Keratinocyte (primary cell): ENCODE measurements at regions not wholly inside any gene's neighbourhood (a gene's known extent, or its start where the extent isn't known, plus 50 kb on each side); places are given as distances from the start of the nearest gene placed in this dataset.

ENCODE experiments used
- DNase-seq: peaks from one replicate; pipeline ENCODE4 v3.0.0-alpha.2; 2011; ENCODE audit warnings: low read depth, missing footprints, low spot score
- FAIRE-seq: peaks from 2 replicates; lab custom pipeline; 2011; peaks lifted over from hg19 to GRCh38; lab: Jason Lieb, UNC
- H2AFZ ChIP-seq: 2 replicates; pipeline ENCODE4 v1.6.0; 2012; ENCODE audit warnings: low read length, control low read depth, inconsistent platforms; ENCODE audit not compliant: control insufficient read depth
- H3K27ac ChIP-seq: 2 replicates; pipeline ENCODE4 v1.5.1; 2011; ENCODE audit warnings: low read length; ENCODE audit not compliant: control insufficient read depth, insufficient read depth
- H3K27me3 ChIP-seq: 3 replicates; pipeline ENCODE4 v1.6.0; 2011; ENCODE audit warnings: low read length; ENCODE audit not compliant: control insufficient read depth, insufficient read depth; ENCODE audit errors: extremely low read depth
- H3K36me3 ChIP-seq, 2 experiments: 2 replicates in 1 of 2; 3 replicates in 1 of 2; pipeline ENCODE4 v1.5.1; 2011; ENCODE audit warnings: low read length in 2 of 2, mild to moderate bottlenecking in 1 of 2; ENCODE audit not compliant: control insufficient read depth in 2 of 2, insufficient read depth in 2 of 2; ENCODE audit errors: extremely low read depth in 1 of 2
- H3K4me1 ChIP-seq: 3 replicates; pipeline ENCODE4 v1.5.1; 2011; ENCODE audit warnings: low read length; ENCODE audit not compliant: control insufficient read depth, insufficient read depth; ENCODE audit errors: extremely low read depth
- H3K4me2 ChIP-seq: 3 replicates; pipeline ENCODE4 v1.6.0; 2011; ENCODE audit warnings: low read depth, low read length; ENCODE audit not compliant: control insufficient read depth, insufficient read depth; ENCODE audit errors: extremely low read depth
- H3K4me3 ChIP-seq, 3 experiments: fragments of 200-600 bp in 1 of 3; sonication (generic) in 1 of 3; 2 replicates in 2 of 3; 3 replicates in 1 of 3; pipeline ENCODE4 v1.5.1; 2011 to 2016; ENCODE audit warnings: low read length in 3 of 3, mild to moderate bottlenecking in 3 of 3, control low read depth in 2 of 3, inconsistent platforms in 1 of 3, low read depth in 1 of 3, mixed read lengths in 1 of 3, mixed run types in 1 of 3, moderate library complexity in 1 of 3; ENCODE audit not compliant: control insufficient read depth in 2 of 3, insufficient read depth in 2 of 3; ENCODE audit errors: extremely low read depth in 1 of 3
- H3K79me2 ChIP-seq: 2 replicates; pipeline ENCODE4 v1.6.0; 2012; ENCODE audit warnings: low read length; ENCODE audit not compliant: control insufficient read depth, insufficient read depth
- H3K9ac ChIP-seq: 3 replicates; pipeline ENCODE4 v1.6.0; 2011; ENCODE audit warnings: low read length; ENCODE audit not compliant: control insufficient read depth, insufficient read depth; ENCODE audit errors: extremely low read depth
- H3K9me1 ChIP-seq: 3 replicates; pipeline ENCODE4 v1.6.0; 2011; ENCODE audit warnings: low read length; ENCODE audit not compliant: control insufficient read depth, insufficient read depth; ENCODE audit errors: extremely low read depth
- H3K9me3 ChIP-seq: 2 replicates; pipeline ENCODE4 v1.5.1; 2012; ENCODE audit warnings: low read depth, low read length; ENCODE audit not compliant: control insufficient read depth
- H4K20me1 ChIP-seq: 3 replicates; pipeline ENCODE4 v1.6.0; 2011; ENCODE audit warnings: low read length; ENCODE audit not compliant: control insufficient read depth, insufficient read depth; ENCODE audit errors: extremely low read depth
- CTCF ChIP-seq, 3 experiments: IDR thresholded peaks in 1 of 3; conservative IDR thresholded peaks in 1 of 3; optimal IDR thresholded peaks in 1 of 3; 2 replicates in 2 of 3; 3 replicates in 1 of 3; pipeline versions ENCODE3 to v1.5.1; 2011; ENCODE audit warnings: low read length in 3 of 3, mild to moderate bottlenecking in 3 of 3, moderate library complexity in 2 of 3, control low read depth in 1 of 3, inconsistent platforms in 1 of 3; ENCODE audit not compliant: insufficient read depth in 2 of 3; ENCODE audit errors: extremely low read depth in 1 of 3
- EZH2 ChIP-seq: IDR thresholded peaks from one replicate; pipeline ENCODE4 v1.6.1; 2012; ENCODE audit warnings: inconsistent platforms, mild to moderate bottlenecking, low read length, moderate library complexity
- dilution Hi-C: fragments of 300-500 bp; cut with MboI; formaldehyde crosslinking; loops from one replicate; pipeline ENCODE4 v1.7.0; 2020; ENCODE audit warnings: low sequenced_read_pairs; ENCODE audit not compliant: extremely low pct_ligation_motif_present

GRCh38 chr7:157469181-157470016 is 132.6 kb downstream of the DNAJB6 start:
- Histone ChIP-seq H3K9ac (no peak overlapping the region), H3K4me1 (no peaks in the 10 kb centered on the region), H3K27me3 (no peaks in the 10 kb centered on the region), H2AFZ (no peak overlapping the region), H3K9me1 (no peaks in the 10 kb centered on the region), H3K79me2 (no peaks in the 10 kb centered on the region), H3K27ac (no peak overlapping the region), H3K4me3 (no peak overlapping the region), H3K4me2 (no peak overlapping the region), H3K9me3 (peaks cover 7% of the 10 kb centered on the region), H3K36me3 (no peaks in the 10 kb centered on the region), H4K20me1 (no peaks in the 10 kb centered on the region)
- TF ChIP-seq CTCF (optimal IDR thresholded peaks at IDR 0.05 in 1 of 3, IDR thresholded peaks at IDR 0.05 in 1 of 3, conservative IDR thresholded peaks at IDR 0.05 in 1 of 3; ENCODE audit: extremely low read depth in 1 of 3, insufficient read depth in 2 of 3, low read length in 3 of 3) (no peak), EZH2 (no peak)
- DNase-seq: no peak
- dilution Hi-C loops: no loop called here
- FAIRE-seq: no peak

- H3K4me3 ChIP-seq: no peak overlapping the region
- dilution Hi-C loops: no loop called here
- no peaks in the 10 kb centered on the region for H3K79me2 ChIP-seq
- no peaks in the 10 kb centered on the region for H3K9me1 ChIP-seq
- no peak overlapping the region for H3K4me2 ChIP-seq
- H3K27ac ChIP-seq: no peak overlapping the region
- H3K9ac ChIP-seq: no peak overlapping the region
- H2AFZ ChIP-seq: no peak overlapping the region
- H3K4me1 ChIP-seq: no peaks in the 10 kb centered on the region
- H3K36me3 ChIP-seq: no peaks in the 10 kb centered on the region
- H3K27me3 ChIP-seq: no peaks in the 10 kb centered on the region
- no peak for DNase-seq
- no peaks in the 10 kb centered on the region for H4K20me1 ChIP-seq
- no peak for TF ChIP-seq EZH2
- TF ChIP-seq CTCF (optimal IDR thresholded peaks at IDR 0.05 in 1 of 3, IDR thresholded peaks at IDR 0.05 in 1 of 3, conservative IDR thresholded peaks at IDR 0.05 in 1 of 3; ENCODE audit: extremely low read depth in 1 of 3, insufficient read depth in 2 of 3, low read length in 3 of 3): no peak
- no peak for FAIRE-seq
- H3K9me3 ChIP-seq: peaks cover 7% of the 10 kb centered on the region
These were observed 133.2 kb downstream of the DNAJB6 start for GRCh38 chr7:157470017-157470322.
